GM23248 (cell line): ENCODE measurements at regions not wholly inside any gene's neighbourhood (a gene's known extent, or its start where the extent isn't known, plus 50 kb on each side); places are given as distances from the start of the nearest gene placed in this dataset.

Experiments
- DNase-seq: peaks from one replicate; pipeline ENCODE4 v3.0.0-alpha.2; 2015
- H2AFZ ChIP-seq: fragments of 200-600 bp; sonication (generic); 2 replicates; pipeline ENCODE4 v1.6.1; 2016; ENCODE audit warnings: antibody characterized with exemption
- H3F3A ChIP-seq: fragments of 200-600 bp; sonication (generic); 2 replicates; pipeline ENCODE4 v1.6.1; 2016; ENCODE audit warnings: mild to moderate bottlenecking, antibody characterized with exemption, mixed run types; ENCODE audit not compliant: insufficient read depth
- H3K27ac ChIP-seq: fragments of 200-600 bp; sonication (generic); 2 replicates; pipeline ENCODE4 v1.5.1; 2016; ENCODE audit warnings: mild to moderate bottlenecking
- H3K27me3 ChIP-seq: fragments of 200-600 bp; sonication (generic); replicated peaks from 2 replicates; pipeline ENCODE4 v1.6.1; 2016; ENCODE audit warnings: mild to moderate bottlenecking; ENCODE audit not compliant: insufficient read depth
- H3K36me3 ChIP-seq: fragments of 200-600 bp; sonication (generic); 2 replicates; pipeline ENCODE4 v1.6.1; 2016; ENCODE audit warnings: low read depth, mild to moderate bottlenecking
- H3K4me1 ChIP-seq: fragments of 200-600 bp; sonication (generic); 2 replicates; pipeline ENCODE4 v1.6.1; 2016; ENCODE audit warnings: mild to moderate bottlenecking; ENCODE audit not compliant: insufficient read depth
- H3K4me2 ChIP-seq: fragments of 200-600 bp; sonication (generic); one replicate; pipeline ENCODE4 v1.6.1; 2016; ENCODE audit warnings: mild to moderate bottlenecking; ENCODE audit not compliant: unreplicated experiment
- H3K4me3 ChIP-seq: fragments of 200-600 bp; sonication (generic); 2 replicates; pipeline ENCODE4 v1.5.1; 2016; ENCODE audit warnings: mild to moderate bottlenecking
- H3K79me2 ChIP-seq: fragments of 200-600 bp; sonication (generic); 2 replicates; pipeline ENCODE4 v1.6.1; 2016; ENCODE audit warnings: mild to moderate bottlenecking; ENCODE audit not compliant: insufficient read depth
- H3K9ac ChIP-seq: fragments of 200-600 bp; sonication (generic); 2 replicates; pipeline ENCODE4 v1.6.1; 2016; ENCODE audit warnings: mild to moderate bottlenecking
- H3K9me2 ChIP-seq: fragments of 200-600 bp; sonication (generic); 2 replicates; pipeline ENCODE4 v1.6.1; 2016; ENCODE audit warnings: mixed run types, mild to moderate bottlenecking, moderate library complexity; ENCODE audit not compliant: insufficient read depth
- H3K9me3 ChIP-seq: fragments of 200-600 bp; sonication (generic); one replicate; pipeline ENCODE4 v1.6.1; 2017; ENCODE audit warnings: low read depth
- H4K20me1 ChIP-seq: fragments of 200-600 bp; sonication (generic); 2 replicates; pipeline ENCODE4 v1.6.0; 2016; ENCODE audit not compliant: insufficient read depth
- EZH2 ChIP-seq: fragments of 200-600 bp; sonication (generic); IDR thresholded peaks from 2 replicates; pipeline ENCODE4 v1.6.1; 2018; ENCODE audit warnings: antibody characterized with exemption, mild to moderate bottlenecking; ENCODE audit not compliant: insufficient read depth, poor library complexity, severe bottlenecking
- EZH2phosphoT487 ChIP-seq: fragments of 200-600 bp; sonication (generic); IDR thresholded peaks from 2 replicates; pipeline ENCODE4 v1.6.1; 2018; ENCODE audit warnings: antibody characterized with exemption, moderate library complexity, mild to moderate bottlenecking, low read depth; ENCODE audit not compliant: insufficient read depth
- WGBS, 2 experiments: methylation state at CpG; one replicate each; pipeline ENCODE4 v1.1.6; 2015 to 2017; ENCODE audit warnings: low lambda C conversion rate in 2 of 2, low coverage in 1 of 2; ENCODE audit errors: missing lambda C conversion rate in 2 of 2; 5-methylcytosine and 5-hydroxymethylcytosine counted together
- in situ Hi-C: fragments of 300-500 bp; cut with MboI; formaldehyde crosslinking; loops from 2 replicates; pipeline ENCODE4 v1.15.0; 2020

DNA sequence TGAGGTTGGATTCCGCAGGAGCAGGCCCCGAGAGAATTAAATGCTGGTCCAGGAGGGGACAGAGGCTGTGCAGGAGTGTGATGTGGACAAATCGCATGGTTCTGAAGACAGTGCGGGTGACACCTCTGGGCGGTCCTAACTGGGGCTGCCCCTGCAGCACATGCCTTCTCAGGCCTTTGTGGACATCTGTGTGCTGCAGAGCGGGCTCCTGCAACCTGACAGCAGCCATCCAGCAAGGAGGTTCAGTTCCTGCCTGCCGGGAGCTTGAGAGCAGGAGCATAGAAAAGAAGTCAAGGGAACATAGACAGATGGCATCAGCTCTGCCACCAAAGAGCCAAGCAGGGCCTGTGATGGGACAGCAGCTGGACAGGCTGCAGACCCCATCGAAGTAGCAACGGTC, 135.9 kb upstream of the PPP2R2D start:
- no peaks in the 10 kb centered on the region for H3K27me3 ChIP-seq
- no peaks in the 10 kb centered on the region for H3K9me3 ChIP-seq
- WGBS, 2 experiments: 25 to 26% methylated on average over 8 to 9 of the region's 9 CpGs
- no peak overlapping the region for H3K4me3 ChIP-seq
- no peak for DNase-seq
- in situ Hi-C loops: no loop called here
- no peaks in the 10 kb centered on the region for H3K9me2 ChIP-seq
- H3K79me2 ChIP-seq: no peaks in the 10 kb centered on the region
- H4K20me1 ChIP-seq: no peaks in the 10 kb centered on the region
- H3K9ac ChIP-seq: no peak overlapping the region
- no peak overlapping the region for H3K27ac ChIP-seq
- H3K4me2 ChIP-seq: no peak overlapping the region
- no peak for TF ChIP-seq EZH2phosphoT487
- no peak for TF ChIP-seq EZH2
- H3K36me3 ChIP-seq: no peaks in the 10 kb centered on the region
- H3F3A ChIP-seq: no peaks in the 10 kb centered on the region
- no peak overlapping the region for H2AFZ ChIP-seq
- H3K4me1 ChIP-seq: no peaks in the 10 kb centered on the region

DNA sequence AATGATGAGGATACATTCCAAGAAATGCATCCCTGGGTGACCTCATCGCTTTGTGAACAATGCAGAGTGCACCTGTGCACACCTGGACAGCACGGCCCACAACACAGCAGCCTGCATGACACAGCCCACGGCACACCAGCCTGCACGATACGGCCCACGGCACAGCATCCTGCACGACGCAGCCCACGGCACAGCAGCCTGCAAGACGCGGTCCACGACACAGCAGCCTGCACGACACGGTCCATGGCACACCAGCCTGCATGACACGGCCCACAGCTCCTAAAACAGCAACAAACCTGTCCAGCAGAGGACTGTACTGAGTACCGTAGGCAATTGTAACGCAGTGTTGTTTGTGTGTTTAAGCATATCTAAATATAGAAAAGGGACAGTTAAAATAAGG, 134.7 kb upstream of the PPP2R2D start:
- no peaks in the 10 kb centered on the region for H3F3A ChIP-seq
- in situ Hi-C loops: no loop called here
- no peaks in the 10 kb centered on the region for H4K20me1 ChIP-seq
- H3K27ac ChIP-seq: no peak overlapping the region
- H3K4me1 ChIP-seq: no peaks in the 10 kb centered on the region
- H2AFZ ChIP-seq: no peak overlapping the region
- H3K4me2 ChIP-seq: no peak overlapping the region
- no peak for DNase-seq
- TF ChIP-seq EZH2 (no peak), EZH2phosphoT487 (no peak)
- 62 to 71% methylated on average over 17 of the region's 17 CpGs for WGBS, 2 experiments
- no peaks in the 10 kb centered on the region for H3K9me2 ChIP-seq
- H3K27me3 ChIP-seq: no peaks in the 10 kb centered on the region
- H3K36me3 ChIP-seq: no peaks in the 10 kb centered on the region
- H3K79me2 ChIP-seq: no peaks in the 10 kb centered on the region
- no peak overlapping the region for H3K4me3 ChIP-seq
- no peak overlapping the region for H3K9ac ChIP-seq
- H3K9me3 ChIP-seq: no peaks in the 10 kb centered on the region

DNA sequence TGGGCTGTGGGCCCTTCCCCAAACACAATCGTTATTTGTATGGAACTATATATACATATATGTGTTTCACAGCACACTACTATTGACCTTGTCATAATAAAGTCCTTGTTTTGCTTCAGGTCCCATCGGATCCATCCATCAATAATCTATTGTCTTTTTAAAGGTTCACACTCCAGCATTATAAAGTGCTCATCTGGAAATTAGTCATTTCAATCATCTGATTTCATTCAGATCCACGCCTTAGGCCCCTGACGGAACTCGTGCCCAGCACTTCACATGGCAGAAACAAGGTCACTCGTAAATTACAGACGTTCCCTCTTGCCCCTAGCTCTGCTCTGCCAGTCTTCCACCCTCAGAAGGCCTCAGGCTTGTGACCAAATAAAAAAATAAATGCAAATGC, 133.1 kb upstream of the PPP2R2D start:
- H2AFZ ChIP-seq: no peak overlapping the region
- no peaks in the 10 kb centered on the region for H3K4me1 ChIP-seq
- no peaks in the 10 kb centered on the region for H3K9me2 ChIP-seq
- no peak overlapping the region for H3K4me2 ChIP-seq
- H3K27me3 ChIP-seq: no peaks in the 10 kb centered on the region
- WGBS, 2 experiments: 31 to 32% methylated on average over 7 of the region's 7 CpGs
- H3K36me3 ChIP-seq: no peaks in the 10 kb centered on the region
- no peaks in the 10 kb centered on the region for H3F3A ChIP-seq
- no peaks in the 10 kb centered on the region for H3K79me2 ChIP-seq
- H3K27ac ChIP-seq: no peak overlapping the region
- H4K20me1 ChIP-seq: no peaks in the 10 kb centered on the region
- TF ChIP-seq EZH2phosphoT487: no peak
- H3K9me3 ChIP-seq: no peaks in the 10 kb centered on the region
- no peak for DNase-seq
- H3K4me3 ChIP-seq: no peak overlapping the region
- in situ Hi-C loops: no loop called here
- H3K9ac ChIP-seq: no peak overlapping the region

DNA sequence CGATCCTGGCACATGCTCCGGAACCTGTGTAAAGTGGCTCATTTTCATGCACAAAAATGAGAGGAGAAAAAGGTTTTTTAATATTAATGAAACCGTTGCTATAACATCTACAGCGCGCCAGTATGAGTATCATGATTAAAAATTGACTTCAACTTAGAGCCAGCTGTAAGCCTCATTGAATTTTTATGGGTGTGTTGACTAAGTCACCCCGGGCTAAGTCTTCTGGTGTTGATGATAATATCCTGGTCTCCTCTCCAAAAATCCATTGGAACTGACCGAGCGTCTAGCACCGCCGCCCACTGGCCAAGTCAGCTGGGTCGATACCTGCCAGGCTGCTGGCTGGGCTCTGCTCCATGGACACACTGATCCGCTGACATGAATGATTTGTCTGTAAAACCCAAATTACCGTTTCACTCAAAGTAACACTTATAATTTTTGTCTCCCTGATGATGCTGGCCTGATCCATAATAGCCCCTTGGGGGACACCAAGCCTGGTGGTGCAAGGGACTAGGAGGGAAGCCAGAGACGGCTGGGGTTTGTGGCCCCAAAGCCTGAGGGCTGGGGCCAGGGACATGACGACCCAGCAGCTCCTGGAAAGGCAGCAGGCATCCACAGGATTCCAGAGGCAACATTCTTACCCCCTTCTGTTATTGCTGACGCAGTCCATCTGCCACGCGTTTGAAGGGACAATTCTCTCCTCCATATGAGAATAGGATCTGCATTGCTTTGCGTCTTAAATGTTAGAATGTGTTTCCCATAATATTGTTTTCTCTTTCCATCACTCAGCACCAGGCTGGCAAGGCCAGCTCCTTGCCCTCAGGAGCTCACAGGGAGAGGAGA, 131.0 kb upstream of the PPP2R2D start:
- H3K4me1 ChIP-seq: no peaks in the 10 kb centered on the region
- H3K9me3 ChIP-seq: no peaks in the 10 kb centered on the region
- H4K20me1 ChIP-seq: no peaks in the 10 kb centered on the region
- DNase-seq: no peak
- in situ Hi-C loops: no loop called here
- 33 to 39% methylated on average over 19 of the region's 19 CpGs for WGBS, 2 experiments
- no peak overlapping the region for H3K4me2 ChIP-seq
- no peaks in the 10 kb centered on the region for H3F3A ChIP-seq
- H3K4me3 ChIP-seq: no peak overlapping the region
- H3K27ac ChIP-seq: no peak overlapping the region
- no peaks in the 10 kb centered on the region for H3K27me3 ChIP-seq
- H3K9me2 ChIP-seq: no peaks in the 10 kb centered on the region
- no peaks in the 10 kb centered on the region for H3K36me3 ChIP-seq
- TF ChIP-seq EZH2phosphoT487: no peak
- no peak for TF ChIP-seq EZH2
- no peaks in the 10 kb centered on the region for H3K79me2 ChIP-seq
- no peak overlapping the region for H3K9ac ChIP-seq
- no peak overlapping the region for H2AFZ ChIP-seq
